OCI-LY3 (cell line): ENCODE measurements at regions not wholly inside any gene's neighbourhood (a gene's known extent, or its start where the extent isn't known, plus 50 kb on each side); places are given as distances from the start of the nearest gene placed in this dataset.

Experiments
- H2AFZ ChIP-seq: fragments of 200-600, 300-600 bp; shearing (Covaris generic); 2 replicates; pipeline ENCODE4 v1.6.0; 2014; ENCODE audit warnings: antibody characterized with exemption, low read depth, low read length
- H3K27ac ChIP-seq: fragments of 200-600, 300-600 bp; sonication (generic); 2 replicates; pipeline ENCODE4 v1.5.1; 2014; ENCODE audit warnings: mild to moderate bottlenecking, low read length, moderate library complexity, mixed read lengths
- H3K27me3 ChIP-seq: fragments of 200-600, 300-600 bp; sonication (generic); 2 replicates; pipeline ENCODE4 v1.6.1; 2014; ENCODE audit warnings: low read depth, low read length, mixed read lengths
- H3K36me3 ChIP-seq: fragments of 200-600, 300-600 bp; sonication (generic); replicated peaks from 2 replicates; pipeline ENCODE3; 2014; ENCODE audit warnings: low read depth, low read length, mixed read lengths
- H3K4me1 ChIP-seq: fragments of 300-600, 200-600 bp; sonication (generic); 2 replicates; pipeline ENCODE4 v1.6.1; 2014; ENCODE audit warnings: low read length, mixed read lengths
- H3K4me2 ChIP-seq: fragments of 200-600, 300-600 bp; sonication (generic); 2 replicates; pipeline ENCODE4 v1.6.1; 2014; ENCODE audit warnings: low read length, mixed read lengths
- H3K4me3 ChIP-seq: fragments of 300-600, 200-600 bp; sonication (generic); 2 replicates; pipeline ENCODE4 v1.5.1; 2014; ENCODE audit warnings: antibody characterized with exemption, mild to moderate bottlenecking, low read length, moderate library complexity
- H3K79me2 ChIP-seq: fragments of 300-600, 200-600 bp; shearing (Covaris generic); 2 replicates; pipeline ENCODE4 v1.6.1; 2014; ENCODE audit warnings: mild to moderate bottlenecking, low read length, mixed read lengths
- H3K9ac ChIP-seq: fragments of 300-600, 200-600 bp; shearing (Covaris generic); 2 replicates; pipeline ENCODE4 v1.6.0; 2014; ENCODE audit warnings: mild to moderate bottlenecking, low read length, moderate library complexity
- H3K9me3 ChIP-seq: fragments of 200-600, 300-600 bp; shearing (Covaris generic); 2 replicates; pipeline ENCODE4 v1.6.1; 2014; ENCODE audit warnings: low read length, mixed read lengths; ENCODE audit not compliant: insufficient read depth
- H4K20me1 ChIP-seq: fragments of 200-600, 300-600 bp; sonication (generic); 2 replicates; pipeline ENCODE4 v1.6.1; 2016; ENCODE audit warnings: low read length, mixed read lengths; ENCODE audit not compliant: insufficient read depth
- EZH2phosphoT487 ChIP-seq: fragments of 200-600 bp; shearing (Covaris generic); IDR thresholded peaks from 2 replicates; pipeline ENCODE4 v1.6.1; 2018; ENCODE audit warnings: antibody characterized with exemption, mixed run types, low read depth
- TF ChIP-seq, protein P1 (sequence below): fragments of 200-600, 300-600 bp; sonication (generic); IDR thresholded peaks from 2 replicates; pipeline ENCODE4 v1.5.1; 2014; ENCODE audit warnings: antibody characterized with exemption, low read length, low read depth

DNA sequence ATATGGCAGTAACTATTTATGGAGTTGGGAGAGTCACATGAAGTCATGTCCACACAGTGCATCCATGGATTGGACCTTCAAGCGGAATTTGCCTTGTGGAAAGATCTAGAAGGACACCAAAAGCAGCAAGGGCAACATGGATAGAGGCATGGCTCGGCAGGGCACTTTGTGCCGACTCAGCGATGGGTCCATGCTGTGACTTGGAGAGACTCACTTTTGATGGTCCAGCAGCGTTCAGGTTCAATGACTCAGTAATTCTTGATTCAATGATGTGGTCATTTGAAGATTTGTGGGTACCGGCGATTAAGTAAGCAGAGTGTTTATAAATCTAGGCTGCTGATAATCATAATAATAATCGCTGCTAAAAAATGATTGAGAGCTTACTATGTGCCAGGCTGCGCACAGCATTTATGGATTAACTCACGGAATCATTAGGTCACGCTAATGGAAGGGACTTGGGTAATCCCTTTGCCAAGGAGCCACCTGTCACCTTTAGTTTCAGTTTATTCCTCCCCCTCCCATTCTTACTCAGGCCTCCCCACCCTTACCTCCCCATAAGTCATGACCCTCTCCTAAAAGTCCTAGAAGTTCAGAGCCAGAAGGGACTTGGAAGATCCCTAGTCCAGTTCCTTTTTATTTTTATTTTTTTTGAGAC is 127.5 kb upstream of the CRHR1 start:
- no peak overlapping the region for H3K4me2 ChIP-seq
- H3K27me3 ChIP-seq, result no peaks in the 10 kb centered on the region; the same call in 1 of the 2 replicates
- no peaks in the 10 kb centered on the region for H3K79me2 ChIP-seq
- no peaks in the 10 kb centered on the region for H3K4me1 ChIP-seq
- H3K36me3 ChIP-seq, result no peaks in the 10 kb centered on the region
- TF ChIP-seq, protein P1, sequence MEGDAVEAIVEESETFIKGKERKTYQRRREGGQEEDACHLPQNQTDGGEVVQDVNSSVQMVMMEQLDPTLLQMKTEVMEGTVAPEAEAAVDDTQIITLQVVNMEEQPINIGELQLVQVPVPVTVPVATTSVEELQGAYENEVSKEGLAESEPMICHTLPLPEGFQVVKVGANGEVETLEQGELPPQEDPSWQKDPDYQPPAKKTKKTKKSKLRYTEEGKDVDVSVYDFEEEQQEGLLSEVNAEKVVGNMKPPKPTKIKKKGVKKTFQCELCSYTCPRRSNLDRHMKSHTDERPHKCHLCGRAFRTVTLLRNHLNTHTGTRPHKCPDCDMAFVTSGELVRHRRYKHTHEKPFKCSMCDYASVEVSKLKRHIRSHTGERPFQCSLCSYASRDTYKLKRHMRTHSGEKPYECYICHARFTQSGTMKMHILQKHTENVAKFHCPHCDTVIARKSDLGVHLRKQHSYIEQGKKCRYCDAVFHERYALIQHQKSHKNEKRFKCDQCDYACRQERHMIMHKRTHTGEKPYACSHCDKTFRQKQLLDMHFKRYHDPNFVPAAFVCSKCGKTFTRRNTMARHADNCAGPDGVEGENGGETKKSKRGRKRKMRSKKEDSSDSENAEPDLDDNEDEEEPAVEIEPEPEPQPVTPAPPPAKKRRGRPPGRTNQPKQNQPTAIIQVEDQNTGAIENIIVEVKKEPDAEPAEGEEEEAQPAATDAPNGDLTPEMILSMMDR, result no peak
- no peak for TF ChIP-seq EZH2phosphoT487
- no peak overlapping the region for H3K27ac ChIP-seq
- no peak overlapping the region for H2AFZ ChIP-seq
- no peak overlapping the region for H3K4me3 ChIP-seq
- H3K9ac ChIP-seq, result no peak overlapping the region
- no peaks in the 10 kb centered on the region for H4K20me1 ChIP-seq
- no peaks in the 10 kb centered on the region for H3K9me3 ChIP-seq

DNA sequence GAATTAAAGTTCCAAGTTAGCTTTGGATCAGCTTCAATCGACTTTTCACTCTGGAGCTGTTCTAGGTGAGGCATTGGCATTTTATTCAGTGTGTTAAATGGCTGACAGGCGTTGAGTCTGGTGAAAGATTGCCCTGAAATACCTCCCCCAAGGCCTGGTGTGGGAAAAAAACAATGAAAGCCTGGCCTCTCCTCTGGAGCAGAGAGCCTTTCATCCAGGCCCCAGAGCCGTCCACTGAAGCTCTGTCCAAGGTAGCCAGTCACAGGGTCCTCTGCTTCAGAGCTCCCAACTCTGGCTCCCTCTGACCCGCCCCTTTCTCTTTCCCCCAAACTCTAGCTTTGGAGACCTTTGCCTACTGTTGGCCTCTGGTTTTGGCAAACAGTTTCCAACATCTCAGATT is 123.6 kb upstream of the CRHR1 start:
- TF ChIP-seq, protein P1, result no peak
- TF ChIP-seq EZH2phosphoT487, result no peak
- Histone ChIP-seq H3K27ac (no peak overlapping the region), H3K4me1 (no peaks in the 10 kb centered on the region), H2AFZ (no peak overlapping the region), H4K20me1 (no peaks in the 10 kb centered on the region), H3K9me3 (no peaks in the 10 kb centered on the region), H3K4me3 (no peak overlapping the region), H3K27me3 (peaks cover 11% of the 10 kb centered on the region), H3K4me2 (no peak overlapping the region), H3K9ac (no peak overlapping the region), H3K36me3 (no peaks in the 10 kb centered on the region), H3K79me2 (no peaks in the 10 kb centered on the region)

DNA sequence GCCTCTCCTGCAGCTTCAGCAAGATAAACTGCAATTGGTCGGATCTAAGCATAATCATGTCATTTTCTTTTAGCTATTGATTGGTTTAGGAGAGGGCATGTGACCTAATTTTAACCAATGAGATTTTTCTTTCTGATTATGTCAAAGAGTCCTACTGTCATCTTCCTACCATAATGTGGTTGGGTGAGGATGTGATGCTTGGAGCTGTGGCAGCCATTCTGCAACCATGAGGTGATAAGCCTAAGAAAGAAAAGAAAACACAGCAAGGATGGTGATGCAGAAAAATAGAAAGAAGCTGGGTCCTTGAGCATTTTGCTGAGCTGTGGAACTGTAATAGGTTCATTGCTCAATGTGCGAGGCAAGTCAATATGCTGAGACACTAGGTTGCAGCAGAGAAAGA is 121.7 kb upstream of the CRHR1 start:
- Histone ChIP-seq H3K9ac (no peak overlapping the region), H3K4me2 (no peak overlapping the region), H3K4me3 (no peak overlapping the region), H3K79me2 (no peaks in the 10 kb centered on the region), H3K36me3 (no peaks in the 10 kb centered on the region), H3K4me1 (no peaks in the 10 kb centered on the region), H3K27ac (no peak overlapping the region), H3K9me3 (no peaks in the 10 kb centered on the region), H3K27me3 (peaks cover 11% of the 10 kb centered on the region), H2AFZ (no peak overlapping the region), H4K20me1 (no peaks in the 10 kb centered on the region)
- TF ChIP-seq, protein P1, result no peak
- TF ChIP-seq EZH2phosphoT487, result no peak

DNA sequence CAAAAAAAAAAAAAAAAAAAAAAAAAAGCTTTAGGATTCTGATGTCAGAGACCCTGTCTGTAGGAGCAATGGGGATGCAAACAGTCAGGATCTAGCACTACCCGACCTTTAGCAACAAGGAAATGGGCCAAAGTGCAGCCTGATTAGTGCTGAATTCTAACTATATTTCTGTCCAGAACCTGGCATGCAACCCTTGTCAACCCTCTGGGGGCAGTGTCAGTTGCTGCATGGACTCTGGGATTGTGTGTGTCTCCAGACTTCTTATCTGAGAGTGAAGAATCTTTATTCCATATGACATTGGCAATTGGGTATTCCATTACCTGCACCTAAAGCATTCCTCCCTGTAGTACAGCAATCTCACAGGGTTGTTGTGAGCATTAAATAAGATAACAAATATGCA is 120.3 kb upstream of the CRHR1 start:
- Histone ChIP-seq H3K4me1 (no peaks in the 10 kb centered on the region), H3K9me3 (no peaks in the 10 kb centered on the region), H2AFZ (no peak overlapping the region), H3K36me3 (no peaks in the 10 kb centered on the region), H4K20me1 (no peaks in the 10 kb centered on the region), H3K4me3 (no peak overlapping the region), H3K79me2 (no peaks in the 10 kb centered on the region), H3K27me3 (peaks cover 11% of the 10 kb centered on the region), H3K9ac (no peak overlapping the region), H3K4me2 (no peak overlapping the region), H3K27ac (no peak overlapping the region)
- TF ChIP-seq, protein P1, result no peak
- no peak for TF ChIP-seq EZH2phosphoT487
